ENCODE measurements at regions not wholly inside any gene's neighbourhood (a gene's known extent, or its start where the extent isn't known, plus 50 kb on each side); places are given as distances from the start of the nearest gene placed in this dataset.
"Not testable (repeated sequence)": the region's sequence is repeated elsewhere in the genome, so short reads cannot be mapped to it uniquely, and the experiment has no call there.

- not testable (repeated sequence) for DNase-seq (ENCODE audit: low read depth)
Measured at GRCh38 chr7:29699723-29700122, 106.6 kb upstream of the WIPF3 start.

- DNase-seq (ENCODE audit: low read depth): not testable (repeated sequence)
Measured at GRCh38 chr7:29701540-29701939, 104.8 kb upstream of the WIPF3 start.

DNA sequence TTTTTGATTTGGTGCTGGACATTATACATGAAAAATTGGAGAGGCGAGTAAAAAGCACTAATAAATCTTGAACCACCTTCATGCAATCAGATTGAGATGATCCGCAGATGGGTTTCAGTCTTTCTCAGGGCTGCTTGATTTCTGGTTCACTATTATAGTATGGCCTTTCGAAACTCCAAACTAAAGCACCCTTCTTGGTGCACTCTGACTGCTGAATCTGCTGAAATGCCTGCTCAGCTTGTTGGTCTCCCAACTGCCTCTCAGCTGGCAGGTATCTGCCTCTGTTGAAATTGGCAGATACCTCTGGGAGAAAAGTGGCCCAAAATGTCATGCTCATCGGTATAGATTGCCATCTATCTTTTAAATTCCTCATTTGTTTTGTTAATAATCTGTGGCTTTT is 102.5 kb upstream of the WIPF3 start:
- not testable (repeated sequence) for DNase-seq (ENCODE audit: low read depth)

GRCh38 chr7:29709002-29709401 is 97.3 kb upstream of the WIPF3 start:
- peak; percentile 45 for DNase-seq (ENCODE audit: low read depth)

DNA sequence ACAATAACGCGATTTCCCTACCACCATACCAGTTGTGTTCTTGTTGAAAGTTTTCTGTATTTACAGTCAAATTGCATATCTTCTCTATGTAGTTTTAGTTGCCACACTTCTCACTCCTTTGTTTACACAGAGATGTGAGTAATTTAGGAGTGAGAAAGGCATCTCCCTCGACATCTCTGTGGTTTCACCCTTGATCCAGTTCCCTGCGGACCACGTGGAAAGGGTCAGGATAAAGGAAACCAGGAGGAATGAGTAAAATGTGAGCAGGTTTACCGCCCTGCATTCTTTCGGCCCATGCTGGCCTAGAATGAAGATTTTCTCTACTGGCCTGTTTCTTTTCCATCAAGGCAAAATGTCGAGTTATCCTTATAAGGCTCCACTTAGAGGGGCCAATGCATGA is 83.2 kb upstream of the WIPF3 start:
- peak; percentile 88 for DNase-seq (ENCODE audit: low read depth)

DNA sequence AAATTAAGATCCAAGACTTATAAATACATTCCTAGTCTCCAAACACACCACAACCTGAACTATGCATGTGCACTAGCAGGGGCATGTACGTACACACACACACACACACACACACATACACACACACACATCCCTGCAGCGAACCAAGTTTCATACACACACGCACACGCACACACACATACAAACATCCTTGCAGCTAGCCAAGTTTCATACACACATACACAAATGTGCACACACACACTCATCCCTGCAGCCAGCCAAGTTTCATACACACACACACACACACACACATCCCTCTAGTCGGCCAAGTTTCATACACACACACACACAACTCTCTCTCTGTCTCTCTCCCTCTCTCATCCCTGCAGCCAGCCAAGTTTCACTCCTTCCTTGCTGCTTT is 82.7 kb upstream of the WIPF3 start:
- DNase-seq (ENCODE audit: low read depth): peak; percentile 32

DNA sequence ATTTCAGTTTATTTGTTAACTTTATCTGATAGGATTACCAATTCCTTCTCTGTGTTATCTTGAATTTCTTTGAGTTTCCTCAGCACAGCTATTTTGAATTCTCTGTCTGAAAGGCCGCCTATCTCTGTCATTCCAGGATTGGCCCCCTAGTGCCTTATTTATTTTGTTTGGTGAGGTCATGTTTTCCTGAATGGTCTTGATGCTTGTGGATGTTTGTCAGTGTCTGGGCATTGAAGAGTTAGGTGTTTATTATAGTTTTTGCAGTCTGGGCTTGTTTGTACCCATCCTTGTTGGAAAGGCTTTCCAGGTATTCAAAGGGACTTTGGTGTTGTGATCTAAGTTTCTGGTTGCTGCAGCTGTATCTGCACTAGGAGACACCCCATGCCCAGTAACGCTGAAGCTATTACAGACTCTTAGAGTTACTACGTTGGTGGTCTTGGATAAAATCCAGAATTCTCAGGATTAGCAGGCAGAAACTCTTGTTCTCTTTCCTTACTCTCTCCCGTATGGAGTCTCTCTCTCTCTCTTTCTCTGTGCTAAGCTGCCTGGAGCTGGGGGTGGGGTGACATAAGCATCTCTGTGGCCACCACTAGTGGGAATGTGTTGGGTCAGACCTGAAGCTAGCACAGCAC is 76.7 kb upstream of the WIPF3 start:
- DNase-seq (ENCODE audit: low read depth): not testable (repeated sequence)

DNA sequence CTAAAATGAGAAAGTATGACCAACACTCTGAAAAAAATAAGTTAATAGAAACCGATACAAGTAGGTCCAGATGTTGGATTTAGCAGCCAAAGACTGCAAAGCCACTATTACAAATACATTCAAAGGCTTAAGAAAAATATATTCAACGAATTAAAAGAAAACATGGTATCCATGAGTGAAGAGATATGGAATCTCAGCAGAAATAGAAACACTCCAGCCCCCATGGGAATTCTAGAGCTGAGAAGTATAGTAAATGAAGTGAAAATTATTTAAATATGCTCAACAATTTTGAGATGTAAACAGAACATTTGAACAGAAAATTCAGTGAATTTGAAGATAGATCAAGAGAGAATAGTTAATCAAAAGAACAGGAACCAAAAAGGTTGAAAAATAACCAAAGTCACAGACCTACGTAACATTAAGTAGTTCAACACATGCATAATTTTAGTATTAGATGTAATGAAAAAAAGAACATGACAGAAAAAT is 72.0 kb upstream of the WIPF3 start:
- DNase-seq (ENCODE audit: low read depth): no peak

DNA sequence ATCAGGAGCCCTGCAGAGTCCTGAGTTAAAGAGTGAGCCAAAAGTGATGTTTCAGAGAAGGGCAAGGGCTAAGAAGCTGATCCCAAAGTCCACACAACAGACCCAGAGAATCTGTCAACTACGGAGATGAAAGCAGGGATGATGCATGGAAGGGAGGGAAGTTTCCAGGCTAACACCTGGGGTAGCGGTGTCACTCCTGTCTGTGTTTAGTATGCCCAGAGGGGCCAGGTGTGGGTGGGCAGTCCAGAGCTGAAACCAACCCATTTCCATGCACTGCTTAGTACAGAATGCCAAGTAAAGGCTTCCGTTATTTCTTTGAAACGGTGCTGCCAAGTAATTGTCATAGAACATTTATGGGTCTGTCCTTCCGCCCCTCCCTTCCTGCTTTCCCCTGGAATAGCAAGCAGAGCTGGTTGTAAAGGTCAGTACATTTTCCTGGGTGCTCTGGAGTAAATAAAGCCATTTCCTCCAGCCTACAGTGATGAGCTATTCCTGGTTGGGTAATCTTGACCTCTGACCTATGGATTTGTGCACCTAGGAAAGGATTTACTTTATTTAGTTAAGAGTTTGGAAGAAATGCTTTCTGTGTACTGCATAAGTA is 58.6 kb upstream of the WIPF3 start:
- DNase-seq (ENCODE audit: low read depth): not testable (repeated sequence)

- DNase-seq (ENCODE audit: low read depth): peak; percentile 56
Measured at GRCh38 chr7:29748286-29749099, 57.8 kb upstream of the WIPF3 start.

- peak; percentile 7 for DNase-seq (ENCODE audit: low read depth)
Measured at GRCh38 chr7:29749701-29750321, 56.5 kb upstream of the WIPF3 start.

- DNase-seq (ENCODE audit: low read depth): not testable (repeated sequence)
Measured at GRCh38 chr7:29750373-29750940, 55.9 kb upstream of the WIPF3 start.

- DNase-seq (ENCODE audit: low read depth): not testable (repeated sequence)
Measured at GRCh38 chr7:29751012-29751411, 55.3 kb upstream of the WIPF3 start.

DNA sequence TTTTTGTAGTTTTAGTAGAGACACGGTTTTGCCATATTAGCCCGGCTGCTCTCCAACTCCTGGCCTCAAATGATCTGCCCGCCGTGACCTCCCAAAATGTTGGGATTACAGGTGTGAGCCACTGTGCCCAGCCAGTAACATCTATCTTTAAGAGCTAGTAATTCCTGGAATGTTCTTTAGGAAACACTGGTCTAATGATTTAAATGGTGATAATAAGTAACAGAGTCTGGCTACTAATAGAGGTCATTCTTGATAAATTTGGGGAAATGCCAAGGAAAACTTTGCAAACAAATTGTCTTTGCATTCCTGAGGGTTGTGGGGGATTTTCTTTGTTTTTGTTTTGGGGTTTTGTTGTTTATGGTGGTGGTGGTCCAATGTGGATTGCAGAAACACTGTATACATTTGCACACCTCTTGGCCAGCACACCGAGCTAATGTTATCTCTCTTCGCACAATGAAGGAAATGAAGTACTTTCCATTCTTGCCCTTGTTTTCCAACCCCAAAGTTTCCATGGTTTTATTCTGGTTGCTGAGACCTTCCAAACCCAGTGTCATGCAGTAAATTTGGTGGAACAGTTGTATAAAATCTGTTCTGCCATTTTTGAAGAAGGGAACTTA is 51.3 kb upstream of the WIPF3 start:
- DNase-seq (ENCODE audit: low read depth): no peak
